ENCODE measurements at regions not wholly inside any gene's neighbourhood (a gene's known extent, or its start where the extent isn't known, plus 50 kb on each side); places are given as distances from the start of the nearest gene placed in this dataset.

- DNase-seq (ENCODE audit: extremely low read depth in 1 of 11, low read depth in 9 of 11, low spot score in 4 of 11), result no peak
Observed at GRCh38 chr2:16828828-16829160, 163.2 kb upstream of the CYRIA start.

- DNase-seq (ENCODE audit: extremely low read depth in 1 of 11, low read depth in 9 of 11, low spot score in 4 of 11), result no peak
Observed at GRCh38 chr2:16828044-16828827, 162.6 kb upstream of the CYRIA start.

GRCh38 chr2:16824472-16824871, 158.8 kb upstream of the CYRIA start:
- no peak for DNase-seq (ENCODE audit: extremely low read depth in 1 of 11, low read depth in 9 of 11, low spot score in 4 of 11)

GRCh38 chr2:16821692-16822091, 156.1 kb upstream of the CYRIA start:
- DNase-seq (ENCODE audit: extremely low read depth in 1 of 11, low read depth in 9 of 11, low spot score in 4 of 11), result no peak

GRCh38 chr2:16818203-16818556, 152.5 kb upstream of the CYRIA start:
- no peak for DNase-seq (ENCODE audit: extremely low read depth in 1 of 11, low read depth in 9 of 11, low spot score in 4 of 11)

- no peak for DNase-seq (ENCODE audit: extremely low read depth in 1 of 11, low read depth in 9 of 11, low spot score in 4 of 11)
Observed at GRCh38 chr2:16817305-16818202, 151.9 kb upstream of the CYRIA start.

GRCh38 chr2:16816522-16816921, 150.9 kb upstream of the CYRIA start:
- no peak for DNase-seq (ENCODE audit: extremely low read depth in 1 of 11, low read depth in 9 of 11, low spot score in 4 of 11)

- DNase-seq (ENCODE audit: extremely low read depth in 1 of 11, low read depth in 9 of 11, low spot score in 4 of 11), result no peak
Observed at GRCh38 chr2:16816016-16816415, 150.4 kb upstream of the CYRIA start.

- DNase-seq (ENCODE audit: extremely low read depth in 1 of 11, low read depth in 9 of 11, low spot score in 4 of 11), result no peak
Observed at GRCh38 chr2:16813593-16813992, 148.0 kb upstream of the CYRIA start.

GRCh38 chr2:16798472-16798871, 132.8 kb upstream of the CYRIA start:
- DNase-seq (ENCODE audit: extremely low read depth in 1 of 11, low read depth in 9 of 11, low spot score in 4 of 11), result no peak

GRCh38 chr2:16791496-16791895, 125.9 kb upstream of the CYRIA start:
- DNase-seq (ENCODE audit: extremely low read depth in 1 of 11, low read depth in 9 of 11, low spot score in 4 of 11), result peak in 1 of 11 donors; percentile 8

GRCh38 chr2:16785149-16785548, 119.5 kb upstream of the CYRIA start:
- DNase-seq (ENCODE audit: extremely low read depth in 1 of 11, low read depth in 9 of 11, low spot score in 4 of 11), result no peak

- no peak for DNase-seq (ENCODE audit: extremely low read depth in 1 of 11, low read depth in 9 of 11, low spot score in 4 of 11)
Observed at GRCh38 chr2:16784652-16785051, 119.0 kb upstream of the CYRIA start.

GRCh38 chr2:16777123-16777870, 111.7 kb upstream of the CYRIA start:
- DNase-seq (ENCODE audit: extremely low read depth in 1 of 11, low read depth in 9 of 11, low spot score in 4 of 11), result no peak

GRCh38 chr2:16775899-16776231, 110.2 kb upstream of the CYRIA start:
- DNase-seq (ENCODE audit: extremely low read depth in 1 of 11, low read depth in 9 of 11, low spot score in 4 of 11), result no peak

GRCh38 chr2:16774980-16775898, 109.6 kb upstream of the CYRIA start:
- no peak for DNase-seq (ENCODE audit: extremely low read depth in 1 of 11, low read depth in 9 of 11, low spot score in 4 of 11)

- no peak for DNase-seq (ENCODE audit: extremely low read depth in 1 of 11, low read depth in 9 of 11, low spot score in 4 of 11)
Observed at GRCh38 chr2:16774091-16774490, 108.5 kb upstream of the CYRIA start.

- peak in 8 of 11 donors; percentile 21 to 51 (median 34) for DNase-seq (ENCODE audit: extremely low read depth in 1 of 11, low read depth in 9 of 11, low spot score in 4 of 11)
Observed at GRCh38 chr2:16773080-16773713, 107.6 kb upstream of the CYRIA start.
